Fibroblast of peridontal ligament (primary cell): ENCODE measurements at regions not wholly inside any gene's neighbourhood (a gene's known extent, or its start where the extent isn't known, plus 50 kb on each side); places are given as distances from the start of the nearest gene placed in this dataset.

Experiments
- DNase-seq: peaks from one replicate; pipeline ENCODE4 v3.0.0-alpha.2; 2010; ENCODE audit errors: extremely low read depth

- DNase-seq = peak; percentile 1
These were observed 1419.8 kb upstream of the TENM4 start for GRCh38 chr11:80860632-80861031.

- peak; percentile 13 for DNase-seq
These were observed 1415.2 kb upstream of the TENM4 start for GRCh38 chr11:80856066-80856465.

GRCh38 chr11:80855426-80855825, 1414.6 kb upstream of the TENM4 start:
- DNase-seq = no peak

GRCh38 chr11:80849253-80849652, 1408.4 kb upstream of the TENM4 start:
- no peak for DNase-seq

GRCh38 chr11:80846979-80847378, 1406.1 kb upstream of the TENM4 start:
- DNase-seq = no peak

- no peak for DNase-seq
These were observed 1405.6 kb upstream of the TENM4 start for GRCh38 chr11:80846442-80846841.

- no peak for DNase-seq
These were observed 1403.4 kb upstream of the TENM4 start for GRCh38 chr11:80844110-80844819.

- no peak for DNase-seq
These were observed 1402.6 kb upstream of the TENM4 start for GRCh38 chr11:80843266-80843974.

- DNase-seq = no peak
These were observed 1401.4 kb upstream of the TENM4 start for GRCh38 chr11:80842246-80842645.

GRCh38 chr11:80841675-80842074, 1400.8 kb upstream of the TENM4 start:
- no peak for DNase-seq

GRCh38 chr11:80838153-80838552, 1397.3 kb upstream of the TENM4 start:
- DNase-seq = no peak

GRCh38 chr11:80837051-80837450, 1396.2 kb upstream of the TENM4 start:
- no peak for DNase-seq

- no peak for DNase-seq
These were observed 1390.5 kb upstream of the TENM4 start for GRCh38 chr11:80831374-80831773.

- no peak for DNase-seq
These were observed 1387.0 kb upstream of the TENM4 start for GRCh38 chr11:80827781-80828180.

GRCh38 chr11:80826808-80827207, 1386.0 kb upstream of the TENM4 start:
- no peak for DNase-seq

- DNase-seq = no peak
These were observed 1381.5 kb upstream of the TENM4 start for GRCh38 chr11:80822308-80822707.

GRCh38 chr11:80819271-80819670, 1378.4 kb upstream of the TENM4 start:
- DNase-seq = no peak

- DNase-seq = no peak
These were observed 1376.1 kb upstream of the TENM4 start for GRCh38 chr11:80816966-80817365.

- DNase-seq = no peak
These were observed 1375.6 kb upstream of the TENM4 start for GRCh38 chr11:80816454-80816847.

- DNase-seq = no peak
These were observed 1375.1 kb upstream of the TENM4 start for GRCh38 chr11:80815752-80816453.

GRCh38 chr11:80814813-80815212, 1374.0 kb upstream of the TENM4 start:
- no peak for DNase-seq

GRCh38 chr11:80810695-80811094, 1369.9 kb upstream of the TENM4 start:
- DNase-seq = no peak

GRCh38 chr11:80798174-80798573, 1357.3 kb upstream of the TENM4 start:
- no peak for DNase-seq
